ENCODE measurements at regions not wholly inside any gene's neighbourhood (a gene's known extent, or its start where the extent isn't known, plus 50 kb on each side); places are given as distances from the start of the nearest gene placed in this dataset.

- peak; percentile 32 for DNase-seq
Observed at GRCh38 chr15:62972814-62973213, 69.7 kb upstream of the TPM1 start.

DNA sequence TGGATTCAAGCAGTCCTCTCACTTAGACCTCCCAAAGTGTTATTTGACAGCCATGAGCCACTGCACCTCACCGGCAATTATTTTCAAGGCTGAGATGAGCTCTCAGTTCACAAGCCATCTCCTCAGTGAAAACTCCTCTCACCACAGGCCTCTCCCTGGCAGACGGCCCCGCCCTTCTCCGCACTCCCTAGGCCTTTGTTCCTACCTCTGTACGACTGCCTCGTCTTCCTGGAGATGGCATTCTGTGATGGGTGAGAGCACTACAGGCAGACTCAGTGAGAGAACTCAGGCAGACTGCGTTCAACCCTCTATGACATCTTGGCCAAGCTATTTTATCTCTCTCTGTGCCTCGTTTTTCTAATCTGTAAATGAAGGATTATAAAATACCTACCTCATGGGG is 67.0 kb upstream of the TPM1 start:
- no peak for DNase-seq

DNA sequence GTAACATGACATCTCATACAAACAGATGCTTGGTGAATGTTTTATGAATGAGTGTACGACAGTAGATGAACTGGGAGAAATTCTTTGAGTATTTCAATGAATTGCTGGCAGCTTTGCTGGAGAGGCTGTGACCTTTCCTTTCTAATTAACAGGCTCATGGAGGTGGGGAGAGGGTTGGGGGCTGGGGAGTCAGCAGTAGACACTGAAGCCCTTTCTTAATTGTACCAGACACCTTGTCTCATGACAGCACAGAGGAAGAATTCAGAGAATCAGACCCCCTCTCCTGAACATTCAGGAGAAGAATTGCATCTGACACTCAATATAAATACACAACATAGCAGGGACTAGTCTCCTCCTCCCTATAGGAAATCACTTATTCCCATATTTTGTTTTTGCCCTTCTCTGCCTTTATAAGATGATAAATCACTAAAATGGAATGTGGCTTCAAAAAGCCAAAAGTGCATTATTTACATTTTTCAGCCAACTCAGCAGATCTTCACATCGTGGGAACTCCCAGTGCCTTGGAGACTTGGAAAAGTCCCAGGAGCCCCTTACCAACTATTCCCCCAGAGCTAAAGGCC is 66.2 kb upstream of the TPM1 start:
- peak; percentile 91 for DNase-seq

GRCh38 chr15:62977952-62978811 is 64.4 kb upstream of the TPM1 start:
- DNase-seq = peak; percentile 58

- peak; percentile 41 for DNase-seq
Observed at GRCh38 chr15:62979252-62979651, 63.3 kb upstream of the TPM1 start.

DNA sequence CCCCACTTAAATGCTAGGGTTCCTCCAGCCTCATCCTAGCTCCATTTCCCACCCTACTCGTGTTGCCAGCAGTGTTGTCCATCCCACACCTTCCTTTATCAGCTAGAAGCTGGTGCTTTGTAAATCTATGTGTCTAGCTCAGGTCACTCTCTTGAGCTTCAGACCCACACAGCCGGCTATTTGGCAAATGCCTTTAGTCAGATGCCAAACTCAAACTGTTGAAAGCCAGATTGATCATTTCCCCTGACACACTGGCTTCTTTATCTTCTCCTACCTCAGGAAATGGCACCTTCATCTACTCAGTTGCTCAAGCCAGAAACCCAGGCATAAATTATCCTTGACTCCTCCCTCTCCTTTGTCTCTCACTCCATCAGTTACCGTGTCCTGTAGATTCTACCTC is 61.5 kb upstream of the TPM1 start:
- no peak for DNase-seq

GRCh38 chr15:62983956-62984355 is 58.6 kb upstream of the TPM1 start:
- DNase-seq = no peak

DNA sequence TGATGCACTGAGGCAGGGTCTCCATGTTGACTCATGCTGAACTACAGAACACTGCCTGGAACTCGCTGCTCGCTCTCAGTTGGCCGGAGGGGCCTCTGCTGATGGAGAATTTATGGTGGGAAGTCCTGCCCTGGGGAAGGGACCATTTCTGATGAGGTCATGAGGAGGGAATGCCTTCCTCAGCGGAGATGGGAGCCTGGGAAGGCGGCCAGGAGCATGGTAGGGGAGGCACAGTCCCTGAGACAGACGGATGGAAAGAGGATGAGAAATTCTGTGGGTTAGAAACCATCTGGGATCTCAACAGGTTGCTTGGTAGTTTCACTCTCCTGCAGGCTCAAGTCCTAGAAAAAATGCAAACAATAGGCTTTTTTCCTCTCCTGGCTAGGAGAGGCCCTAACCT is 56.8 kb upstream of the TPM1 start:
- DNase-seq = peak; percentile 95

DNA sequence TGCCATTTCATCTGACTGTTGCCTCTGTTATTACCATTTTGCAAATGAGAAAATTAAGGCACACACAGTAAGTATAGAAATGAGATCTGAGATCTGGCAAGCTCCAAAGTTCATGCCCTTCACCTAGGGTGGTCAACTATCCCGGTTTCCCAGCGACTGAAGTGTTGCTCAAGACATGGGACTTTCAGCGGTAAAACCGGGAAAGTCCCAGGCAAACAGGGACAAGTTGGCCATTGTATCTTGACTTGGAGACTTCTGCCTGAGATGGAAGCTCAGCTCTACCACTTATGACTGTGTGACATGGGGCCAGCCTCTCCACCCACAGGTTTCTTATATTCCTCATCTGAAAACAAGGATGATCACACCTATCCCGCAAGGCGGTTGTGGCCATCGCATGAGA is 55.6 kb upstream of the TPM1 start:
- no peak for DNase-seq

DNA sequence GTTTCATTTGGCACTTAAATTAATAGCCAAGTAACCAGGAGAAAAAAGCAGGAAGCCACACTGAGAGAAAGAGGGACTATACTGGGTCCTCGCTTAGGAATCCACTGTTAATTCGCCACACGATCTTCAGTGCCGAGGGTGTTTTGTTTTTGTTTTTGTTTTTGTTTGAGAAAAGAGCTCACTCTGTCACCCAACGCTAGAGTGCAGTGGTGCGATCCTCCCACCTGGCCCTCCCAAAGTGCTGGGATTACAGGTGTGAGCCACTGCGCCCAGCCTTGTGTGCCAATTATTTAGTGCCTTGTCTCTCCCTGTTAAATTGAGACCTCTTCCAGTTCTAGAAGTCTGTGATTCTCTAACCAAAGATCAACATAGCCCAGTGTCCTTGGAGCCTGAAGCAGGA is 53.8 kb upstream of the TPM1 start:
- no peak for DNase-seq

DNA sequence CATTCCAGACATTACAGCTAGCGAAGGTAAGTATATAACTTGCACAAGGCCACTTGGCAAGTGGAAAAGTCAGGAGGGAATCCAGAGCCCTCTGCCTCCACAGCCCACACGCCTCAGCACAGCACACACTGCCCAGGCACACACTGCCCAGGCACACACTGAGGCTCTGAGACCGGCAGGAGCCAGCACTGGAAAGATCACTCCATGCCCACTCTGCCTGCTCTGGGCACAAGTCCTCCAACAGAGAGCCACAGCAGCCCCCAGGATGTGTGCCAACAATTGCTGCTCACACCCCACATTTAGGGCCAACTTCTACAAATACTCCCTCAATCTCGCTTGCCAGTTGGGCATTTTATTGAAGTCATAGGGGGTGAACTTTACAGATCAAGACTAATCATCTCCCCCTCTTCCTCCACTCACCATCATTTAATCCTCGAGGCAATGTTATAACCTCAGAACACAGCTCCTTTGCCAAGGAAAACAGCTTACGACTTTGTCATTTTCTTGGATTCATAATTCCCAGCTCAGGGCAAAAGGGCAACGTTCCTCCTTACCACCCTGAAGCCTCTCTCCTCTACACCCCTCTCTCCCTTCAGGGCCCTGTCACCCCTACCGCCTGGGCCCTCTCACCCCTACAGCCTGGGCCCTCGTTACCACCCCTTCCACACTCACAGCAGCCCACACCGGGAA is 53.0 kb upstream of the TPM1 start:
- peak; percentile 21 for DNase-seq

- DNase-seq = no peak
Observed at GRCh38 chr15:62991698-62992097, 50.8 kb upstream of the TPM1 start.

DNA sequence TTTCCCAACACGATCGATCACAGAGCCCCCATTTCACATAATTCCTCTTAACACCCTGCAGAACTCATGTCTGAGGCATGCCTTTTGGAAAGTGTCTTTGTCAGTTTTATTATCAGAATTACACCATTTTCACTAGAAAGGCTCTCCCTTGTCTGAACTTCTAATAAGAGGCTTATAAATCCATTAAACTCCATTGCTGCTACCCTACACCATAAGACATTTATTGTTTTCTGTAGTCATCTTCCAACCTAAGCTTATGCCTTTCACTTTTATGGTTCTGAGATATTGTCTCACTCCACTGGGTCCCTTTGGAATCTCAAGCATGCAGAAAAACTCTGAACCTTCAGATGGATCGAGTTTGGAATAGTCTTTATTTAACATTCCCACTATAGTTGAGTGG is 50.2 kb upstream of the TPM1 start:
- no peak for DNase-seq
